Endodermal cell (in vitro differentiated cells): ENCODE measurements at regions not wholly inside any gene's neighbourhood (a gene's known extent, or its start where the extent isn't known, plus 50 kb on each side); places are given as distances from the start of the nearest gene placed in this dataset.

ENCODE experiments used
- DNase-seq: peaks from one replicate; pipeline ENCODE4 v3.0.0-alpha.2; 2017
- H3K27ac ChIP-seq: 2 replicates; pipeline ENCODE4 v1.5.1; 2013; ENCODE audit warnings: mild to moderate bottlenecking, low read depth, low read length, moderate library complexity
- H3K27me3 ChIP-seq: 2 replicates; pipeline ENCODE4 v1.6.1; 2013; ENCODE audit warnings: mild to moderate bottlenecking, low read length, moderate library complexity; ENCODE audit not compliant: insufficient read depth, control insufficient read depth, poor library complexity, severe bottlenecking
- H3K36me3 ChIP-seq: 2 replicates; pipeline ENCODE4 v1.7.0; 2013; ENCODE audit warnings: mild to moderate bottlenecking, low read length, moderate library complexity; ENCODE audit not compliant: control insufficient read depth, insufficient read depth
- H3K4me1 ChIP-seq: one replicate; pipeline ENCODE4 v1.7.0; 2013; ENCODE audit warnings: low read length; ENCODE audit not compliant: control insufficient read depth, insufficient read depth
- H3K4me3 ChIP-seq: 2 replicates; pipeline ENCODE4 v1.5.1; 2013; ENCODE audit warnings: mild to moderate bottlenecking, low read length, moderate library complexity
- H3K9ac ChIP-seq: 2 replicates; pipeline ENCODE4 v1.6.1; 2013; ENCODE audit warnings: mild to moderate bottlenecking, low read length, moderate library complexity; ENCODE audit not compliant: poor library complexity, severe bottlenecking; ENCODE audit errors: extremely low read depth
- H3K9me3 ChIP-seq: 2 replicates; pipeline ENCODE4 v1.6.1; 2013; ENCODE audit warnings: mild to moderate bottlenecking, low read length, moderate library complexity; ENCODE audit not compliant: control insufficient read depth
- H3K27ac Mint-ChIP-seq: 2 replicates; pipeline ENCODE4 v1.8.0; 2020; ENCODE audit warnings: mixed read lengths
- H3K27me3 Mint-ChIP-seq: 2 replicates; pipeline ENCODE4 v1.8.0; 2021; ENCODE audit warnings: mild to moderate bottlenecking, mixed read lengths; ENCODE audit not compliant: insufficient read depth
- H3K36me3 Mint-ChIP-seq: 2 replicates; pipeline ENCODE4 v1.8.0; 2020; ENCODE audit warnings: low read depth, mixed read lengths
- H3K4me1 Mint-ChIP-seq: 2 replicates; pipeline ENCODE4 v1.8.0; 2020; ENCODE audit warnings: mixed read lengths
- H3K4me3 Mint-ChIP-seq: 2 replicates; pipeline ENCODE4 v1.8.0; 2020; ENCODE audit warnings: mild to moderate bottlenecking, moderate library complexity, mixed read lengths
- H3K9me3 Mint-ChIP-seq: 2 replicates; pipeline ENCODE4 v1.8.0; 2020; ENCODE audit warnings: mild to moderate bottlenecking, mixed read lengths
- WGBS, 2 experiments: methylation state at CpG; one replicate each; pipeline versions ENCODE4 v1.1.5 to v1.1.7; 2013; ENCODE audit warnings: missing lambda C conversion rate in 2 of 2, mixed read lengths in 1 of 2; ENCODE audit not compliant: insufficient coverage in 1 of 2, insufficient read length in 1 of 2; 5-methylcytosine and 5-hydroxymethylcytosine counted together
- TF ChIP-seq, protein P1 (sequence below): fragments of 200-600 bp; sonication (generic); conservative IDR thresholded peaks from 2 replicates; pipeline ENCODE4 v1.5.0; 2021; ENCODE audit warnings: antibody characterized with exemption, mild to moderate bottlenecking

DNA sequence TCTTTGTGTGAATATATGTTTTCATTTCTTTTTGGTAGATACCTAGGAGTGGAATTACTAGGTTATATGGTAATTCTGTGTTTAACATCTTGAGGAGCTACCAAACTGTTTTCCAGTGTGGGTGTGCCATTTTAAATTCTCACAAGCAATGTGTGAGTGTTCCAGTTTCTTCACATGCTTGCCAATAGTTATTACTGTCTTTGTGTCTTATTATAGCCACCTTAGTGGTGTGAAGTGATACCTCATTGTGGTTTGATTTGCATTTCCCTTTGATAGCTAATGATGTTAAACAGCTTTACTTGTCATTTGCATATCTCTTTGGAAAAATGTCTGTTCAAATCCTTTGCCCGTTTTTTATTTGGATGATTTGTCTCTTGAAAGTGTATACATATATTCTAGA lies 513.0 kb downstream of the TMEM38B start:
- Histone ChIP-seq H3K9ac (no peak overlapping the region), H3K36me3 (no peaks in the 10 kb centered on the region), H3K27ac (no peak overlapping the region), H3K9me3 (no peaks in the 10 kb centered on the region), H3K4me3 (no peak overlapping the region), H3K27me3 (no peaks in the 10 kb centered on the region), H3K4me1 (peaks cover 4% of the 10 kb centered on the region)
- no peak for DNase-seq
- no peak overlapping the region for H3K27ac Mint-ChIP-seq
- no peaks in the 10 kb centered on the region for H3K36me3 Mint-ChIP-seq
- peaks cover 5% of the 10 kb centered on the region for H3K4me1 Mint-ChIP-seq
- peaks cover 2% of the 10 kb centered on the region for H3K9me3 Mint-ChIP-seq
- H3K4me3 Mint-ChIP-seq = no peak overlapping the region
- no peaks in the 10 kb centered on the region for H3K27me3 Mint-ChIP-seq
- no CpG with 5 or more reads among the region's 1 CpG for WGBS, 2 experiments
- TF ChIP-seq, protein P1, sequence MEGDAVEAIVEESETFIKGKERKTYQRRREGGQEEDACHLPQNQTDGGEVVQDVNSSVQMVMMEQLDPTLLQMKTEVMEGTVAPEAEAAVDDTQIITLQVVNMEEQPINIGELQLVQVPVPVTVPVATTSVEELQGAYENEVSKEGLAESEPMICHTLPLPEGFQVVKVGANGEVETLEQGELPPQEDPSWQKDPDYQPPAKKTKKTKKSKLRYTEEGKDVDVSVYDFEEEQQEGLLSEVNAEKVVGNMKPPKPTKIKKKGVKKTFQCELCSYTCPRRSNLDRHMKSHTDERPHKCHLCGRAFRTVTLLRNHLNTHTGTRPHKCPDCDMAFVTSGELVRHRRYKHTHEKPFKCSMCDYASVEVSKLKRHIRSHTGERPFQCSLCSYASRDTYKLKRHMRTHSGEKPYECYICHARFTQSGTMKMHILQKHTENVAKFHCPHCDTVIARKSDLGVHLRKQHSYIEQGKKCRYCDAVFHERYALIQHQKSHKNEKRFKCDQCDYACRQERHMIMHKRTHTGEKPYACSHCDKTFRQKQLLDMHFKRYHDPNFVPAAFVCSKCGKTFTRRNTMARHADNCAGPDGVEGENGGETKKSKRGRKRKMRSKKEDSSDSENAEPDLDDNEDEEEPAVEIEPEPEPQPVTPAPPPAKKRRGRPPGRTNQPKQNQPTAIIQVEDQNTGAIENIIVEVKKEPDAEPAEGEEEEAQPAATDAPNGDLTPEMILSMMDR = no peak

DNA sequence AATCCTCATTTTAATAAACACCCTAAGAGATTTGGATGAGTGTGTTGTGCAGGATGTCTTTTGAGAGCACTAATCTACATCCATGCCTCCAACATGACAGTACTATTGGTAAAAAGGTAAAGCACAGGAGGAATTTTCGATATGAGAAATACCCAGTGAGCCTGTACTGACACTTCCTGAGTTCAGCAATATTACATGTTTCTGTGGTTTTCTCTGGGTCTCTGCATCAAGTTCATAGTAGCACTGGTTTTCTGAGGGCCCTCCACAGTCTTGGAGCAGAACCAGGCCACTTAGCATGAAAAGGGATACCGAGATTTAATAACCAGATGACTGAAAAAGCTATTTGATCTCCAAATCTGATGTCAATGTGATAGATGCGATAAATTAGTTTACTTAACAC lies 524.1 kb downstream of the TMEM38B start:
- no peak for DNase-seq
- no peaks in the 10 kb centered on the region for H3K36me3 Mint-ChIP-seq
- H3K9me3 Mint-ChIP-seq = no peaks in the 10 kb centered on the region
- no peak overlapping the region for H3K27ac Mint-ChIP-seq
- no peak overlapping the region for H3K4me3 Mint-ChIP-seq
- no peaks in the 10 kb centered on the region for H3K9me3 ChIP-seq
- H3K27ac ChIP-seq = no peak overlapping the region
- no peak overlapping the region for H3K4me3 ChIP-seq
- 75 to 97% methylated on average over 1 to 3 of the region's 3 CpGs for WGBS, 2 experiments
- no peaks in the 10 kb centered on the region for H3K36me3 ChIP-seq
- no peaks in the 10 kb centered on the region for H3K27me3 ChIP-seq
- no peaks in the 10 kb centered on the region for H3K4me1 ChIP-seq
- TF ChIP-seq, protein P1 = no peak
- no peaks in the 10 kb centered on the region for H3K4me1 Mint-ChIP-seq
- no peaks in the 10 kb centered on the region for H3K27me3 Mint-ChIP-seq
- H3K9ac ChIP-seq = no peak overlapping the region

DNA sequence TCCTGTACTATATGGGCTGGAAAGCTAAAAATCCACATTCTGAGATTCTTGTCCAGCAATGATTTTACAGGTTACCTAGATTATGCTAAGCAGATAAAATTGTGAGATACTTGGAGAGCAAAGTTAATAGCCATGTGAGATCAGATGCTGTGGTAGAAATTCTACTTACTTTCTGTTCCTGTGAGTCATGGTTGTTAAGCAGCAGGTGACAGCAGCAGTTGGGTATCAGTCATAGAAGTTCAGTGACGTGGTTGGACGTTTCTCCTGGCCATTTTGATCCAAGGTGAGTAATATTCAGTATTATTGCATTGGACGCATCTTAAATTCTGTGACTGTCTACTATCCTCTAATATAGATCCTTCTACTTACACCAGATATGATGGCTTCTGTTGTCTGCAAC lies 524.5 kb downstream of the TMEM38B start:
- no peaks in the 10 kb centered on the region for H3K4me1 Mint-ChIP-seq
- no peaks in the 10 kb centered on the region for H3K36me3 Mint-ChIP-seq
- no peak overlapping the region for H3K27ac ChIP-seq
- no peak overlapping the region for H3K27ac Mint-ChIP-seq
- WGBS, 2 experiments = 40 to 96% methylated on average over 1 to 3 of the region's 3 CpGs
- TF ChIP-seq, protein P1 = no peak
- H3K27me3 ChIP-seq = no peaks in the 10 kb centered on the region
- H3K9ac ChIP-seq = no peak overlapping the region
- no peaks in the 10 kb centered on the region for H3K36me3 ChIP-seq
- DNase-seq = no peak
- no peaks in the 10 kb centered on the region for H3K4me1 ChIP-seq
- no peak overlapping the region for H3K4me3 ChIP-seq
- H3K27me3 Mint-ChIP-seq = no peaks in the 10 kb centered on the region
- no peaks in the 10 kb centered on the region for H3K9me3 Mint-ChIP-seq
- no peak overlapping the region for H3K4me3 Mint-ChIP-seq
- no peaks in the 10 kb centered on the region for H3K9me3 ChIP-seq
